Fibroblast of skin of scalp (primary cell): ENCODE measurements at regions not wholly inside any gene's neighbourhood (a gene's known extent, or its start where the extent isn't known, plus 50 kb on each side); places are given as distances from the start of the nearest gene placed in this dataset.

Source experiments
- DNase-seq: peaks from one replicate; pipeline ENCODE4 v3.0.0-alpha.2; 2013

GRCh38 chr5:2124434-2125170 is 241.9 kb upstream of the IRX4 start:
- DNase-seq: no peak

- DNase-seq: no peak
Measured at GRCh38 chr5:2123874-2124273, 241.1 kb upstream of the IRX4 start.

GRCh38 chr5:2120361-2120760 is 237.6 kb upstream of the IRX4 start:
- DNase-seq: no peak

- DNase-seq: no peak
Measured at GRCh38 chr5:2119573-2119972, 236.8 kb upstream of the IRX4 start.

GRCh38 chr5:2113348-2114131 is 230.8 kb upstream of the IRX4 start:
- DNase-seq: no peak

- no peak for DNase-seq
Measured at GRCh38 chr5:2112173-2113025, 229.7 kb upstream of the IRX4 start.

- no peak for DNase-seq
Measured at GRCh38 chr5:2111569-2112105, 228.9 kb upstream of the IRX4 start.

- DNase-seq: no peak
Measured at GRCh38 chr5:2110934-2111462, 228.3 kb upstream of the IRX4 start.

- DNase-seq: no peak
Measured at GRCh38 chr5:2110137-2110933, 227.6 kb upstream of the IRX4 start.

GRCh38 chr5:2109566-2109965 is 226.8 kb upstream of the IRX4 start:
- DNase-seq: no peak

GRCh38 chr5:2106721-2107120 is 224.0 kb upstream of the IRX4 start:
- DNase-seq: no peak

GRCh38 chr5:2105141-2105540 is 222.4 kb upstream of the IRX4 start:
- no peak for DNase-seq

GRCh38 chr5:2103940-2104339 is 221.2 kb upstream of the IRX4 start:
- DNase-seq: no peak

GRCh38 chr5:2102819-2103776 is 220.4 kb upstream of the IRX4 start:
- DNase-seq: no peak

- no peak for DNase-seq
Measured at GRCh38 chr5:2101685-2102084, 219.0 kb upstream of the IRX4 start.

- DNase-seq: no peak
Measured at GRCh38 chr5:2096887-2097505, 214.3 kb upstream of the IRX4 start.

GRCh38 chr5:2095011-2095410 is 212.3 kb upstream of the IRX4 start:
- no peak for DNase-seq

GRCh38 chr5:2094616-2094995 is 211.9 kb upstream of the IRX4 start:
- DNase-seq: no peak

- no peak for DNase-seq
Measured at GRCh38 chr5:2093859-2094615, 211.3 kb upstream of the IRX4 start.
